ACC112 (cell line): ENCODE measurements at regions not wholly inside any gene's neighbourhood (a gene's known extent, or its start where the extent isn't known, plus 50 kb on each side); places are given as distances from the start of the nearest gene placed in this dataset.

Experiments
- H2AFZ ChIP-seq: fragments of 200-600 bp; sonication (generic); one replicate; pipeline ENCODE4 v1.6.0; 2017; ENCODE audit warnings: antibody characterized with exemption, low read length; ENCODE audit not compliant: unreplicated experiment
- H3K27ac ChIP-seq: fragments of 200-600 bp; sonication (generic); 2 replicates; pipeline ENCODE4 v1.5.1; 2014; ENCODE audit warnings: low read depth, mild to moderate bottlenecking, antibody characterized with exemption, low read length, moderate library complexity
- H3K27me3 ChIP-seq: fragments of 200-600 bp; sonication (generic); 2 replicates; pipeline ENCODE4 v1.6.1; 2014; ENCODE audit warnings: mild to moderate bottlenecking, antibody characterized with exemption, low read length, moderate library complexity, mixed read lengths; ENCODE audit not compliant: insufficient read depth
- H3K36me3 ChIP-seq: fragments of 200-600 bp; sonication (generic); 2 replicates; pipeline ENCODE4 v1.6.1; 2016; ENCODE audit warnings: mild to moderate bottlenecking, antibody characterized with exemption, low read length, moderate library complexity, mixed read lengths; ENCODE audit not compliant: insufficient read depth
- H3K4me1 ChIP-seq: fragments of 200-600 bp; sonication (generic); one replicate; pipeline ENCODE4 v1.6.1; 2016; ENCODE audit warnings: low read length, mixed read lengths; ENCODE audit not compliant: insufficient read depth, unreplicated experiment, control insufficient read depth
- H3K4me3 ChIP-seq: fragments of 200-600 bp; sonication (generic); 2 replicates; pipeline ENCODE4 v1.5.1; 2014; ENCODE audit warnings: mild to moderate bottlenecking, low read depth, low read length
- H3K79me2 ChIP-seq: fragments of 200-600 bp; sonication (generic); one replicate; pipeline ENCODE4 v1.6.0; 2016; ENCODE audit warnings: low read length; ENCODE audit not compliant: control insufficient read depth, unreplicated experiment, insufficient read depth

DNA sequence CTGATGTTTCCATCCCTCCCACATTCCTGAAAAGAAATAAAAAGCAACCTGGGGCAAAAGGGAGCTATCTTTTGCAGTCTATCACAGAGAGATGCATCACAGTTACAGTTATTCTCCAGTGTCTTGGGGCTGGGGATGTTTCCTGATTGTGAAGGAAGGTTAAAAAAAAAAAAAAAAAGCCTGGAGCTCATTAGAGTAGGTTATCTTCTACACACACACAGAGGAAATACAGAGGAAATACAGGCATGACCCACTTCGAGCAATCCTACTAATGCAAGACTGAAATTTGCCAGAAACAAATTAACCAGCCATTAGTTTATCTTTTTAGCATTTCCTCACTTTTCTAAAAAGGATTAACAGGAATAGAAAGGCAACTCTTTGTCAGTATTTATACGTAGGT is 89.4 kb upstream of the CLMP start:
- Histone ChIP-seq H3K27me3 (peaks cover 57% of the 10 kb centered on the region), H3K27ac (no peak overlapping the region), H2AFZ (no peak overlapping the region), H3K4me3 (no peak overlapping the region), H3K79me2 (no peaks in the 10 kb centered on the region), H3K36me3 (no peaks in the 10 kb centered on the region), H3K4me1 (no peaks in the 10 kb centered on the region)

DNA sequence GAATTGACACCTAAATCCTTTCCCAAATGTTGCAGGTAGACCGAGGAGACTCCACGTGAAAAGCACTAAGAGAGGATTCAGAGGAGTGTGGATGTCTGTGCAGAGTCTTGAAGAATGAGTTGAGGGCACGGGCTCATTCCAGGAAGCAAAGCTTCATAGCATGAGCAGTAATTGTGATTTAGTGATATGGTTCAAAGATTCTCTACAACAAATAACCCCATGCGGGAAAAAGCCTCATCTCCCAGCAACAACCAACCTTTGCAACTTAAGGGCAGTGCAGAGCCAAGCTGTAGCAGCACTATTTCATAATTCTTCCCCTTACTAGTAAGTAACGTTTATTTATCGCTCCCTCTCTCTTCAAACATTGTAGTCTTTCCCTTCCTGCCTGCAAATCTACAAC is 87.5 kb upstream of the CLMP start:
- peaks cover 56% of the 10 kb centered on the region for H3K27me3 ChIP-seq
- H2AFZ ChIP-seq: no peak overlapping the region
- H3K4me1 ChIP-seq: no peaks in the 10 kb centered on the region
- no peaks in the 10 kb centered on the region for H3K79me2 ChIP-seq
- H3K4me3 ChIP-seq: no peak overlapping the region
- no peak overlapping the region for H3K27ac ChIP-seq
- no peaks in the 10 kb centered on the region for H3K36me3 ChIP-seq

DNA sequence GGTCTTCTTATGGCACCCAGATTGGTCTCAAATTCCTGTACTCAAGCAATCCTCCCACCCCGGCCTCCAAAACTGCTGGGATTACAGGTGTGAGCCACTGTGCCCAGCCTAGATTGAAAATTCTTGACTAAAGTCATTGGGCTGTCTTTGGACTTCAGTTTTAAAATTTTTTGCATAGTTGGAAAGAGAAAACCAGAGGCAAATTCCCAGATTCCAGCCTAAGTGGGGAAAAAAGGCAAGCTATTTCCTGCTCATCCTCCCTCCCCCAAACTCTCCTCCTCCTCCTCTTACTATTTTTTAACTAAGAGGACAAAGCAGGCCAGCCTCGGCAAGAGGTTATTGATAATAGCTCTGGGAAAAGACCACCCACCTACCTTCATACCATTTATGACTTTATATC is 78.6 kb upstream of the CLMP start:
- H3K27ac ChIP-seq: no peak overlapping the region
- H3K36me3 ChIP-seq: no peaks in the 10 kb centered on the region
- H3K4me1 ChIP-seq: no peaks in the 10 kb centered on the region
- H3K4me3 ChIP-seq: no peak overlapping the region
- no peaks in the 10 kb centered on the region for H3K79me2 ChIP-seq
- peaks cover 4% of the 10 kb centered on the region; the same call in 1 of the 2 replicates for H3K27me3 ChIP-seq
- no peak overlapping the region for H2AFZ ChIP-seq

DNA sequence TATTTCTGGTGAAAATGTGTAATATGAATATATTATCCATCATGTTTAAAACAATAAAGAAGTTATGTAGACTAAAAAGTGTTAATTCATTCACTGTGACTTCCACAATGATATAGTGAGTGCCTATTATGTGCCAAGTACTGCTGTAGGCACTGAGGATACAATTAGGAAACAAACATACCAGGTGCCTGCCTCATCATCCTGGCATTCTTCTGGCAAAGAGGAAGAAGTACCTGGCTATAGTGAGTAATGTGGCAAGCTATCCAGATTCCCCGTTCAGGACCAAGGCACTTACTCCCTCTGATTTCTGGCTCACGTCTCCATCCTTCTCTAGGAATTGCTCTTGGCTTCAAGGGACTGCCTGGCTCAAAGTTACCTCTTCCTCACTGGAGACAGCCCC is 77.5 kb upstream of the CLMP start:
- Histone ChIP-seq H3K4me1 (no peaks in the 10 kb centered on the region), H3K79me2 (no peaks in the 10 kb centered on the region), H3K4me3 (no peak overlapping the region), H3K27me3 (peaks cover 4% of the 10 kb centered on the region; the same call in 1 of the 2 replicates), H3K36me3 (no peaks in the 10 kb centered on the region), H3K27ac (no peak overlapping the region), H2AFZ (no peak overlapping the region)

DNA sequence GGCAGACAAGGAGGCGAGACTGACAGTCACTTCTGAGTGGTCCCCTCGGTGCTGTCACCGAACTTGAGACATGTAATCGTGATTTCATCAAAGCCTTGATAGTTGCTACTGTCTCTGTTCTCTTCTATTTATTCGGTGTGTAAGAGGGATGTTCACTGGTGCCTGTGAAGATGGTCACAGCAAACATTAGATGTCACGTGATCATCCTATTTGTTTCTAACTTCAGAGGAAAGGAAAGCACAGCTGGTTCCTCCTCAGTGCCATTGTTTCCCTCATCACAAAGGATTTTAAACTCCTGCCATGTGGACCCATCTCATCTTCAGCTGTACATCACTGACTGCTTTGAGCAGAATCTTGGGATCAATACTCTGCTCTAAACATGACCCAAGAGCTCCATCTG is 73.1 kb upstream of the CLMP start:
- H3K79me2 ChIP-seq: no peaks in the 10 kb centered on the region
- no peaks in the 10 kb centered on the region for H3K36me3 ChIP-seq
- H3K4me1 ChIP-seq: peaks cover 11% of the 10 kb centered on the region
- H3K4me3 ChIP-seq: no peak overlapping the region
- no peaks in the 10 kb centered on the region for H3K27me3 ChIP-seq
- no peak overlapping the region for H2AFZ ChIP-seq
- no peak overlapping the region for H3K27ac ChIP-seq

DNA sequence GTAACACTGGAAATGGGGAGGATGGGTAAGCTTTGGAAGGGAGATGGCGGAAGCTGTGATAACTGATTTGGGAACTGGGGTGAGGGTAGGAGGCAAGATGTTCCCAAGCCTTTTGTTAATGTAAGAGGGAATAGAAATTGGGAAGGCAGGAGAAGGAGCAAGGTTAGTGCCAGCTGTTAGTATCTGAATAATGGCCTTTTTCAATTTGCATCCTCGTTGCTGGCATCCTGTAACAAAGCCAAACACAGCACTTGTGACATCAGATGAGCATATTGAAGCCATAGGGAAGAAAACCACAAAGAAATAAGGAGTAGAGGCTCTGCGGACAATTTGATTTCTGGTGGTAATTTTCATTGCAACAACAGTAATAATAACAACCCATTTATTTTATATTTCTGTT is 70.9 kb upstream of the CLMP start:
- H3K36me3 ChIP-seq: no peaks in the 10 kb centered on the region
- no peaks in the 10 kb centered on the region for H3K79me2 ChIP-seq
- no peak overlapping the region for H2AFZ ChIP-seq
- no peak overlapping the region for H3K27ac ChIP-seq
- H3K27me3 ChIP-seq: no peaks in the 10 kb centered on the region
- peaks cover 11% of the 10 kb centered on the region for H3K4me1 ChIP-seq
- no peak overlapping the region for H3K4me3 ChIP-seq

DNA sequence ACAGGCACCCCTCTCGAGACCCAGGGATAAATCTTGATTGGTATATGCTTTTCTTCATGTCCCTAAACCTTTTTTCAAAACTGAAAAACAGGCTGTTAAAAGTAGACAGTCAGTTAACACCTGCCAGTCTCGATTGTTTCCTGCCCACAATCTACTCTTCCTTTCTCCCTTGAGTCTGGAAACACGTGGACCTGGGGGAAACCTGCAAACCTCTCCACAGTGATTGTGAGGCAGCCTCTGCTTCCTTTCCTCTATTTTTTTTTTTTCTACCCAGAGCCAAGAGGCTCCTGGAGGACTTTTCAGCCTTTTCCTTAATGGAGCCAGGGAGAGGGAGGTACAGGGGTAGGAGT is 69.4 kb upstream of the CLMP start:
- H3K27ac ChIP-seq: no peak overlapping the region
- H3K4me1 ChIP-seq: peaks cover 11% of the 10 kb centered on the region
- no peaks in the 10 kb centered on the region for H3K36me3 ChIP-seq
- H3K4me3 ChIP-seq: no peak overlapping the region
- no peak overlapping the region for H2AFZ ChIP-seq
- no peaks in the 10 kb centered on the region for H3K27me3 ChIP-seq
- no peaks in the 10 kb centered on the region for H3K79me2 ChIP-seq

DNA sequence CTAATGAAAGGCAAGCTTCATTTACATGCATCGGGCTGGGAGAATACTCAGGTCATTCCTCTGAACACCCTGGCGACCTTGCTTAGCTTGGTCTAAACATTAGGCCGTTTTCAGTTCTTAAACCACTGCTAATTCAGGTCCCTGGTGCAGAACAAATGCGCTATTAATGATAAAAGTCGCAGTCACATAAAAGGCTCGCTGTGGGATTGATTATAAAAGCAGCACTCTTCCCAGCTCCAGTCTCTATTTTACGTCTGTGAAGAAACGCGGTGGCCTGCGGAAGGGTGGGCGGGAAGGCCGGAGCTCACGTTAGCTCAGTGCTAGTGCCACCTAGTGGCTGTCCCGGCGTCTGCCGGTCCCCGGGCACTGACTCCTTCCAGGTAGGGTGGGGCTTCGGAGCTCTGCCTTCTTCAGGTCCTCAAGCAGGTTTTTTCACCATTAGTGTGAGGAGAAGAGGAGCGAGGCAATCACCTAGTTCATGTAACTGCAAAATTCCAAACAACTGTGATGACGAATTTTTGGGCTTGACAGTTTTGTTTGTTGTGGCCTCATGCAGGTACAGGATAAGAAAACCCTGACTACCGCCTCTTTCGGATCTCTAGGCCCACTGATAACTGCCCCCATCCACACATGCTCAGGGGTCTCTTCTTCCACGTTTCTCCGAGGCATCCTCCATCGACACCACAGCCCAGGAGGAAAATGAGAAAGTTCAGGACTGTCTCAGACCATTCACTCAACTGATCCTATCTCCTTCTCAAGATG is 66.5 kb upstream of the CLMP start:
- no peaks in the 10 kb centered on the region for H3K27me3 ChIP-seq
- no peaks in the 10 kb centered on the region for H3K36me3 ChIP-seq
- H3K27ac ChIP-seq: no peak overlapping the region
- H3K4me1 ChIP-seq: peaks cover 8% of the 10 kb centered on the region
- H3K79me2 ChIP-seq: no peaks in the 10 kb centered on the region
- H2AFZ ChIP-seq: peak overlapping the region; percentile 78
- peak overlapping the region; percentile 64 for H3K4me3 ChIP-seq

DNA sequence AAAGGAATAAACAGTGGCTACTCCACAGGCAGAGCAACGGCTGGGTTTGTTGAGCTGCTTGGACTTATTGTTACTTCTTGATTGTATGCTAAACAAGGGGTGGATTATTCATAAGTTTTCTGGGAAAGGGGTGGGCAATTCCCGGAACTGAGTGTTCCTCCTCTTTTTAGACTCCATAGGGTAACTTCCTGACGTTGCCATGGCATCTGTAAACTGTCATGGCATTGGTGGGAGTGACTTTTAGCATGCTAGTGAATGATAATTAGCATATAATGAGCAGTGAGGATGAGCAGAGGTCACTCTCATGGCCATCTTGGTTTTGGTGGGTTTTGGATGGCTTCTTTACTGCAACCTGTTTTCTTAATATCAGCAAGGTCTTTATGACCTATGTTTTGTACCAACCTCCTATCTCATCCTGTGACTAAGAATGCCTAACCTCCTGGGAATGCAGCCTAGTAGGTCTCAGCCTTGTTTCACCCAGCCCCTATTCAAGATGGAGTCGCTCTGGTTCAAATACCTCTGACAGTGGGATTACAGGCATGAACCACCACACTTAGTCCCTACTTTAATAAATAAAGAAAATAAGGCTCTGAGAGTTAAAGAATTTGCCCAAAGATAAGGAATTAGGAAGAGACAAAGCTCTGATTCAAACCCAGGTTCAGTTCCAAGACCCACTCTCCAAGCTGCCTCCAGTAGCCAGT is 65.6 kb upstream of the CLMP start:
- Histone ChIP-seq H3K27me3 (no peaks in the 10 kb centered on the region), H3K27ac (no peak overlapping the region), H3K79me2 (no peaks in the 10 kb centered on the region), H3K4me1 (no peaks in the 10 kb centered on the region), H3K36me3 (no peaks in the 10 kb centered on the region), H3K4me3 (no peak overlapping the region), H2AFZ (peak overlapping the region; percentile 78)

DNA sequence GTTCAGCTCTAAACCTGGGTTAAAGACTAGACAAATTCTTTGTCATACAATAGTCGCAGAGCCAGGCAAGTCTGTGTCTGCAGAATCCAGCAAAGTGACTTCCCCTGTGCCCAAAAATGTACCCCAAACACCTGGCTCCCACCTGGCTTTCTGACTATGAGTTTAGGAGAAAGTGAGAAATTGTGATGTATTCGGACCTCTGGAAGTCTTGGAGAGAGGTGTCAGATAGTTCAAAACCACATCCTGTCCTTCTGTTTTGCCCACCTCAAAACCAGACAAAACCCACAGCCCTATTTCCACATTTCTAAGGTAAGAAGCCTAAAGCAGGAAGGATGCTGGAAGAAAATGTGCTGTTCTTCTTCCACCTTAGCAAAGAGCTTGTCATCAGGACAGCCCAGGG is 63.8 kb upstream of the CLMP start:
- H3K27ac ChIP-seq: no peak overlapping the region
- no peaks in the 10 kb centered on the region for H3K27me3 ChIP-seq
- no peaks in the 10 kb centered on the region for H3K79me2 ChIP-seq

DNA sequence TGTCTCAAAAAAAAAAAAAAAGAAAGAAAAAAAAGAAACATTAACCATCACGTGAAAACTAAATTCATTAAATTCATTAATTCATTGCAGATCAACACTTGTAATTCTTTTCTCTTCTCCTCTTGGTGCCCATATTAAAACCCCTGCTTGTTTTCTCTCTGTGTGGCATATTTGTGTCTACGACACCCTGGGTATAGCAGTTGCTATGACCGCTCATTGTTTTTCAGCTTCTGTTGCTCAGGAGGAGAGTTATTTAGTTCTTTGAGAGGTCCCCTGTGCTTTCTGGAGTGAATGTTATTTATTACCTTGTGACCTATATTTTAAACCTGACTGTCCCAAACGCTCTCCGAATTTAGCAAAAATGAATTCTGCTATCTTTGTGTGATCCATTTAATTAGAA is 62.3 kb upstream of the CLMP start:
- Histone ChIP-seq H3K36me3 (no peaks in the 10 kb centered on the region), H3K79me2 (no peaks in the 10 kb centered on the region), H3K4me1 (peaks cover 3% of the 10 kb centered on the region), H3K27ac (no peak overlapping the region), H3K27me3 (no peaks in the 10 kb centered on the region), H3K4me3 (no peak overlapping the region), H2AFZ (no peak overlapping the region)

More for the DNA sequence above, 63.8 kb upstream of the CLMP start:
- H3K4me3 ChIP-seq: no peak overlapping the region
- H3K4me1 ChIP-seq: no peaks in the 10 kb centered on the region
- H3K36me3 ChIP-seq: no peaks in the 10 kb centered on the region
- H2AFZ ChIP-seq: no peak overlapping the region
